Stimulated activated CD4-positive, alpha-beta T cell treated with anti-CD3 and anti-CD28 coated beads, Interleukin-2, amount 100 ng/mL, for 48 hours (primary cell): ENCODE measurements at regions not wholly inside any gene's neighbourhood (a gene's known extent, or its start where the extent isn't known, plus 50 kb on each side); places are given as distances from the start of the nearest gene placed in this dataset.

Source experiments
- DNase-seq, 2 donors: peaks; one replicate each; pipeline ENCODE4 v3.0.0-alpha.2; 2020

DNA sequence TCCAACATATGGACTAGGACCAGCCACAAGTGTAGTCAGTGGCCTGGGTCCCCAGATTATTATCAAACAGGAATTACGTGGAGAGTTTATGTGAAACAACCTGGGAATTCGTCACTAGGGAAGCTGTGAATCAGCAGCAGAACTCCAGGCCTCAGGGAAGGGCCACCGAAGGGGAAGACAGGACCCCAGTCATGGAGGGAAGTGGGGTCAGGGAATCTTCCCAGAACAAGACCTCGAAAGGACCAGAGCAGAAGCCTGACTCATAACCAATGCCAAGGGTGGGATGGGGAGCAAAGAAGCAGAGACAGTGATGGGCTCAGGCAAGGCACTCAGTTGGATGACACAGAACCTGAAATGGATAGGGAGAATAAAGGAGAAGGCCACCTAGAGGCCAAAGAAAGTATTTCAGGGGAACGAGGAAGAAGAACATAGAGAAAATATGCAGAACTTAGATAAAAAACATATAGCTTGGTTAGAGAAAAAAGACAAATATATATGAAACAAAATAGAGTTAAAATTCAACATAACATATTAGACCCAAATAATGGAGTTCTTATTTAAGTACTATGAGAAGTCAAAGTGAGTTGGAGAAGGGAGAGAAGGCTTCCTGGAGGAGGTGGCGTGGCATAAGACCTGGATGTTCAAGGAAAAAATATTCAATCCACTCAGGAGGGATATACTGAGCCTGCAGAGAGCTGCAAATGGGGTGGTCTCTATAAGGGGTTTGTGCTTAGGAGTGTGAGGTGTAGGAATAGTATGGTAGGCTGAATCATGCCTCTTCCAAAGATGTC lies 66.7 kb upstream of the CAST start:
- peak; percentile 16 to 30 for DNase-seq

DNA sequence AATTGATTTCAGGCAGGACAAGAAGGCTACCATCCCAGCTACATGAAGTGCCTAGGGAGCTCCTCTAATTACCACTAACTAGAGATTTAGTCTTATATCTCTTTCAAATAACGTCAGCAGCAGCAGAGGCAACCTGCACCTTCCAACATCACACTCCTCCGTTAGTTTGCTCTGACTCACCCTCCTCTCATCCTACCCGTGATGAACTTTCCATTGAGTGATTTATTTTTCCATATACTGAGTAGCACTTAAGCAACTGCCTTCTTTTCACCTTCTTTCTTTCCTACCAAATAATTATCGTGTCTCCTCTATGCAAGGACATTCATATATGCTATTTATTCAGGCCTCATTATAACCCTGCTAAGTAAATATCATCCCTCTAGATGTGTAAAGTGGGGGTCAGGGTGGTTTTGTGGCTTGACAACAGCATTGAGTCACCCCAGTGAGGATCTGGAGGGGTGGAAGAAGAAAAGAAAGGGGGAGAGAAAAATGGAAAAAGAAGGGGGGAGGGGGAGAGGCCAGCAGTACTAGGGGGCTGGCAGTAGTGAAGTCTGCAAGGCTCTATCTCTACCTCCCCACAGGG lies 64.6 kb upstream of the CAST start:
- no peak for DNase-seq

DNA sequence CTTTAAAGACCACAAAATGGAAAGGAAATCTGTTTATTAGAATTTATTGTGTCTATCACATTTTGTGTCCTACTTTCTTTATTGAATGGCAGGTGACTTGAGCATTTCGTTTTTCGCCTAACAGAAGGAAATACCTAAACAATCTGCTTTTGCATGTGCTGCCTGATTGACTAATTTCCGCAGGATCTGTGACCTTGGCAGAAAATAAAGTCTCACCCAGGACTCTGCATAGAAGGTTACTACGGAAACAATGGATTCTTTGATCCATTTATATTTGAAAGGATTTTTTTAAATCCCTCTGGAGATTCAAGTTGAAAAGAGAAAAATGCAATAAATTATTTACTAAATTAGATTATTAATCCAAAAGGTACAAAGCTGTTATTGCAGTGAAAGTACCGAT lies 61.0 kb upstream of the CAST start:
- no peak for DNase-seq

GRCh38 chr5:96601715-96602244 lies 60.4 kb upstream of the CAST start:
- peak; percentile 54 to 61 for DNase-seq

DNA sequence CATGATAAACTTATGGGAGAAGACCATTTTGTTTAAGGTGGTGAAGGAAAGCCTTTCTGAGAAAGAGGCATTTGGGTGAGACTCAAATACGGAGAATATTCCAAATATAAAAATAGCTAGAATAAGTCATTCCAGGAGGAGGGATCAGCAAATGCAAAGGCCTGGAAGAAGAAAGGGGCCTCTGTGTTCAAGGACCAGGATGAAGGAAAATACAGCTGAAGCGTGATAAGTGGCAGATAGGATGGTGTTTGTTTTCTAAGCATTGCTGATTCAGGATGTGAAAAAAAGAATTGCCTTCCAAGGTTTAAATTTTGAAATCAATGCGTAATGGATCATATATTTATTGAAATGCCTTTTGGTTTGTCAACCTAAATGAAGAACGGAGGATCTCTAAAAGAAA lies 59.4 kb upstream of the CAST start:
- DNase-seq, result no peak

GRCh38 chr5:96605144-96605837 lies 56.9 kb upstream of the CAST start:
- no peak for DNase-seq

DNA sequence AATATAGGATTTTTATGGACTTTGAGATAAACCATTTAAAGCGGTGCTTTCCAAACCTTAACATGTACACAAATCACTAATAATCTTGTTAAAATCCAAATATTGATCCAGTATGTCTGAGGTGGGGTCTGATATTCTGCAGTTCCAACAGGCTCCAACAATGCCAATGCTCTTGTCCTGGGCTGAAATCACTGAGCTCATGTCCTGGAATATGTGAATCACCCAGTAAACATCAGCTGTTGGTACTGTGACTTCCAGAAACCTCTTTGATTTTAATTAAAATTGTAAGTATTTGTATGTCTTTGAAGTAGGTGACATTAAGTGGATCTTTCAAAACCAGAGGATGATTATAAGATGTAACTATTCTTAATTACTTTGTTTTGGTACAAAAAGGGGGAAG lies 52.8 kb upstream of the CAST start:
- no peak for DNase-seq

- DNase-seq, result no peak
Measured at GRCh38 chr5:96610747-96611146, 51.4 kb upstream of the CAST start.

GRCh38 chr5:96611946-96612345 lies 50.2 kb upstream of the CAST start:
- no peak for DNase-seq
